PC-9 (cell line): ENCODE measurements at regions not wholly inside any gene's neighbourhood (a gene's known extent, or its start where the extent isn't known, plus 50 kb on each side); places are given as distances from the start of the nearest gene placed in this dataset.

ENCODE experiments used
- EZH2 ChIP-seq: fragments of 200-600 bp; sonication (generic); IDR thresholded peaks from 2 replicates; pipeline ENCODE4 v1.8.0; 2017; ENCODE audit warnings: antibody characterized with exemption, low read depth
- TF ChIP-seq, protein P1 (sequence below): fragments of 200-600 bp; sonication (generic); conservative IDR thresholded peaks from 2 replicates; pipeline ENCODE4 v1.6.1; 2017; ENCODE audit warnings: mixed run types, antibody characterized with exemption, mild to moderate bottlenecking, moderate library complexity

- TF ChIP-seq, protein P1, sequence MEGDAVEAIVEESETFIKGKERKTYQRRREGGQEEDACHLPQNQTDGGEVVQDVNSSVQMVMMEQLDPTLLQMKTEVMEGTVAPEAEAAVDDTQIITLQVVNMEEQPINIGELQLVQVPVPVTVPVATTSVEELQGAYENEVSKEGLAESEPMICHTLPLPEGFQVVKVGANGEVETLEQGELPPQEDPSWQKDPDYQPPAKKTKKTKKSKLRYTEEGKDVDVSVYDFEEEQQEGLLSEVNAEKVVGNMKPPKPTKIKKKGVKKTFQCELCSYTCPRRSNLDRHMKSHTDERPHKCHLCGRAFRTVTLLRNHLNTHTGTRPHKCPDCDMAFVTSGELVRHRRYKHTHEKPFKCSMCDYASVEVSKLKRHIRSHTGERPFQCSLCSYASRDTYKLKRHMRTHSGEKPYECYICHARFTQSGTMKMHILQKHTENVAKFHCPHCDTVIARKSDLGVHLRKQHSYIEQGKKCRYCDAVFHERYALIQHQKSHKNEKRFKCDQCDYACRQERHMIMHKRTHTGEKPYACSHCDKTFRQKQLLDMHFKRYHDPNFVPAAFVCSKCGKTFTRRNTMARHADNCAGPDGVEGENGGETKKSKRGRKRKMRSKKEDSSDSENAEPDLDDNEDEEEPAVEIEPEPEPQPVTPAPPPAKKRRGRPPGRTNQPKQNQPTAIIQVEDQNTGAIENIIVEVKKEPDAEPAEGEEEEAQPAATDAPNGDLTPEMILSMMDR, result no peak
- no peak for TF ChIP-seq EZH2
Measured at GRCh38 chr22:19648419-19648929, 65.8 kb upstream of the SEPTIN5 start.
